PC-9 (cell line): ENCODE measurements at regions not wholly inside any gene's neighbourhood (a gene's known extent, or its start where the extent isn't known, plus 50 kb on each side); places are given as distances from the start of the nearest gene placed in this dataset.

Experiments
- EZH2 ChIP-seq: fragments of 200-600 bp; sonication (generic); IDR thresholded peaks from 2 replicates; pipeline ENCODE4 v1.8.0; 2017; ENCODE audit warnings: antibody characterized with exemption, low read depth
- TF ChIP-seq, protein P1 (sequence below): fragments of 200-600 bp; sonication (generic); conservative IDR thresholded peaks from 2 replicates; pipeline ENCODE4 v1.6.1; 2017; ENCODE audit warnings: mixed run types, antibody characterized with exemption, mild to moderate bottlenecking, moderate library complexity

DNA sequence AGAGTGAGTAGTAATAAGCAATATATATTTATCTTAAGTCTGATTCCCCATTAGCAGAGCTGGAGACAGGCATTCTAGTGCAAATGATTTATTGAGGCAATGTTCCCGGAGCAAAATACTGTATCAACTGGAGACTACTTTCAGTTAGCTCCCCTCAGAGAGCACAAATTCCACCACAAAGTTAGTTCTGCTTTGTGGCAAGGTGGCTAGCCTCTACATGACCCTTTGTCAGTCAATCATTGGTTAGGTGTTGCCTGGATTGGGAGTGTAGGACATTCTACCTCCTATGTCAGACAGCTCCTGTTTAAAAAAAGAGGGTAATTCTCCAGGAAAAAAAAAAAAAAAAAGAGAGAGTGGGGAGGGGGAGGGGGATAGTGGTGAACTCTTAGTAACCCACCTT, 402.2 kb downstream of the NR4A2 start:
- TF ChIP-seq, protein P1, sequence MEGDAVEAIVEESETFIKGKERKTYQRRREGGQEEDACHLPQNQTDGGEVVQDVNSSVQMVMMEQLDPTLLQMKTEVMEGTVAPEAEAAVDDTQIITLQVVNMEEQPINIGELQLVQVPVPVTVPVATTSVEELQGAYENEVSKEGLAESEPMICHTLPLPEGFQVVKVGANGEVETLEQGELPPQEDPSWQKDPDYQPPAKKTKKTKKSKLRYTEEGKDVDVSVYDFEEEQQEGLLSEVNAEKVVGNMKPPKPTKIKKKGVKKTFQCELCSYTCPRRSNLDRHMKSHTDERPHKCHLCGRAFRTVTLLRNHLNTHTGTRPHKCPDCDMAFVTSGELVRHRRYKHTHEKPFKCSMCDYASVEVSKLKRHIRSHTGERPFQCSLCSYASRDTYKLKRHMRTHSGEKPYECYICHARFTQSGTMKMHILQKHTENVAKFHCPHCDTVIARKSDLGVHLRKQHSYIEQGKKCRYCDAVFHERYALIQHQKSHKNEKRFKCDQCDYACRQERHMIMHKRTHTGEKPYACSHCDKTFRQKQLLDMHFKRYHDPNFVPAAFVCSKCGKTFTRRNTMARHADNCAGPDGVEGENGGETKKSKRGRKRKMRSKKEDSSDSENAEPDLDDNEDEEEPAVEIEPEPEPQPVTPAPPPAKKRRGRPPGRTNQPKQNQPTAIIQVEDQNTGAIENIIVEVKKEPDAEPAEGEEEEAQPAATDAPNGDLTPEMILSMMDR = no peak
- TF ChIP-seq EZH2 = no peak
